GM19372 (cell line): ENCODE measurements at regions not wholly inside any gene's neighbourhood (a gene's known extent, or its start where the extent isn't known, plus 50 kb on each side); places are given as distances from the start of the nearest gene placed in this dataset.

Experiments
- ATAC-seq: cut with Tn5 transposase; IDR thresholded peaks from one replicate; pipeline ENCODE4 v1.9.1; 2021; ENCODE audit warnings: mild to moderate bottlenecking, low read depth, moderate library complexity; ENCODE audit not compliant: unreplicated experiment

- peak; percentile 87 for ATAC-seq
Observed at GRCh38 chr6:164927288-164928056, 381.9 kb downstream of the C6orf118 start.

DNA sequence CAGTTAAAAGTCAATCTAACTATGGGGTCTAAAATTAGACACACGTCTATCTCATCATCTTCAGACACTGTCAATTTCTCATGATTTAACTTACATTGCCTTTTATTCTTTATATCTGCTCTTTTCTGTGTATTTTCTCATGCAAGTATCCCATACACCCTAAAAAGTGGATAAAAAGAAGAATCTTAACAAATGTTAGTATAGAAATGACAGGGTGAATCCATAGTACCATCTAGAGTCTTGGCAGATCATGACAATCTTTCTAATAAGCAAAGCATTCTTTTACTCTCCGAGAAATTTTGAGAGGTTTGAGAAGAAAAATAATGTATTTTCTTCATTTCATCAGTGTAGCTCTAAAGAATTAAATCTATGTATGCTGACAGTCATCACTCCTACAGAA is 382.7 kb downstream of the C6orf118 start:
- ATAC-seq, result no peak

DNA sequence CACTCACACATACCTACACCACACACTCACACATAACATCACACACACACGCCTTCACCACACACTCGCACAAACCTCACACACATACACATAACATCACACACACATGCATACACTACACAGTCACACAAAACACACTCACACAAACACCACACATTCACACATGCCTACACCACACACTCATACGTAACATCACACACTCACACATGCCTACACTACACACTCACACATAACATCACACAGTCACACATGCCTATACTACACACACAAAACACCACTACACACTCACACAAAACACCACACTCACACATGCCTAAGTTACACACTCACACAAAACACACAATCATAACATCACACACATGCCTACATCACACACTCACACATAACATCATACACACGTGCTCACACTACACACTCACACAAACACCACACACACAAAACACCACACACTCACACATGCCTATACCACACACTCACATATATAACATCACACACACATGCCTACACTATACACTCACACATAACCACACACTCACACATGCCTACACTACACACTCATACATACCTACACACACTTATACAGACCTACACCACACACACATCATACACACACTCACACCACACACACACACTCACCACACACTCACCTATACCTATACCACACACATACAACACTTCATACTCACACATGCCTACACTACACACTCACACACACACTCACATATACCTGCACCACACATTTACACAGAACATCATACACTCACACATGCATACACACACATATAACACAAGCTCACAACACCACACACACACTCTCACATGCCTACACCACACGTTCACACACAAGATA is 383.5 kb downstream of the C6orf118 start:
- ATAC-seq, result no peak

- no peak for ATAC-seq
Observed at GRCh38 chr6:164924674-164925073, 384.7 kb downstream of the C6orf118 start.

DNA sequence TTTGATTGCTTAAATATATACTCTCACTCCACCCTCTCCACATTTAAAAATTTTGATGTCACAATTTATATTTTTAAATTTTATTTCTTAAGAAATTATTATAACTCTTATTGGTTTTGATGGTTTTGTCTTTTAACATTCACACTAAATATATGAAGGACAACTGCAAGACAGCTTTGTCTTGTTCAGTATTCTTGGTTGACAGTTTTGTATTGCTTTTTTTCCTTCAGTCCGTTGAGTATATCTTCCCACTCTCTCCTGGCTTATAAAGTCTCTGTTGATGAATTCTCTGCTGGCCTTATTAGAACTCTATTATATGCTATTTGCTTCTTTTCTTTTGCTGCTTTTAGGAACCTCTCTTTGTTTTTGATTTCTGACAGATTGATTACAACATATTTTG is 392.2 kb downstream of the C6orf118 start:
- no peak for ATAC-seq

- ATAC-seq, result no peak
Observed at GRCh38 chr6:164916087-164916486, 393.3 kb downstream of the C6orf118 start.

- no peak for ATAC-seq
Observed at GRCh38 chr6:164911873-164912580, 397.4 kb downstream of the C6orf118 start.

GRCh38 chr6:164911151-164911550 is 398.3 kb downstream of the C6orf118 start:
- ATAC-seq, result no peak

DNA sequence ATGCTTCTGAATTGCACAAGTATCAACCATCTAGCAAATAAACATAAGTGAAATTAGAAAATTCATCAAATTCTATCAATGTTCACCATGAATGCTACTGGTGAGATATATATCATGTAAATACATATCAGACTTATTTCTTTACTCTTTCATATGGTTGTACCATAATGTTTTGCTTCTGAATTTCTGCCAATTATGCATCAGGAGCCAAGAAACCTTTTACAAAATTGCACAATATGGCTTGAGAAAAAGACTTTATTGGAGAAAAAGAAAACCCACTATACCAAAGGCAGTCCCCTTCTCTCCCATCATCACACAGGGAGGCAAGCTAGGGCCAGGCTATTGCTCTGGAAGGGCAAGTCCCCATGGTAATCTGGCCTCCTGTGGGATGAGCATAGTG is 402.6 kb downstream of the C6orf118 start:
- ATAC-seq, result no peak

DNA sequence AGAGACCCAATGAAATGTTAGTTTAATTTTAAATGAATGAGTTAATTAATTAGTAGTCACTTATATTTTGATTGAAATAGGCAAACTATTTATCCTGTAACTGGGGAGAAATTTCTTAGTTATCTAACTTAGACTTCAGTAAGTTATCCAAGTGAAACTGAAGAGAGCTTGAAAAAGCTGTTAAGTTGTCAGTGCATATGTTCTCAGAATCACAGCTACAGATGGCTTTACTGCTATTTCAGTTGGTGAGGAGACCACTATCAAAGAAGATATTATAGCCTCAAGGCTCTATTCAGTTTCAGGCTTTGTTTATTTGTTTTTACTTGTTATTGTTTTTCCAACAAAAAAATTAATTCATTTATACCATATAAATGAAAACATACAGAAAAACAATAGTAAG is 404.1 kb downstream of the C6orf118 start:
- no peak for ATAC-seq

GRCh38 chr6:164898412-164898811 is 411.0 kb downstream of the C6orf118 start:
- ATAC-seq, result no peak

DNA sequence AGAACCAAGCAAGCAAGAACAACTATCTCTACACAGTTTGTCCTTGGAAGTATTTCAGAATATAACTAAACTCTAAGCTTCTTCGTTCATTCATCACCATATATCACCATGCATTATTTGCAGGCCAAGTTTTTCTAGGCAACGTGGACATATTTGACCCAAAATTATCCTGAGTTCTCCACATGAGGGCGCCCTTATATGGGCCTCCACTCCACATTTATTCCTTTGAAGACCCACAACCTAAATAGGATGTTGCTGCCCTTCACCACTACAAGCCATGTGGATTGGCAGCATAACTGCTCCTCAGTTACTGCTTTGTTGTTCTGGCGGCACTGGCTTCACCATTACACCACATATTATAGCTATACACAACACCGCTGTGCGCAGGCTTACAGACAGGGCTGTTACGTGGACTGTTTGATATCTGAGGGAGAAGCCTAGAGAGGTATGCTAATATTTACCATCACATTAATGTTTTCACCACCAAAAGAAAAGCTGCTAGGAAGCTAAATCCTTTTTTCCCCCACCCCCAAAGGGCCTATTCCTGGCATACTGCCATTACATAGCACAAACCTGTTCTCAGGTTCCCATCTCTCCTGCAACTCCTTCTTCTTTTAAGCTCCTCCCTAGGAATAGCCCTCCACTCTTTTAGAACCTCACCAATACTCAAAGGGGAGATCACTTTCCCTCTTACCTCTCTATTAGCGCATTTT is 411.7 kb downstream of the C6orf118 start:
- no peak for ATAC-seq

- ATAC-seq, result no peak
Observed at GRCh38 chr6:164889980-164890379, 419.4 kb downstream of the C6orf118 start.

DNA sequence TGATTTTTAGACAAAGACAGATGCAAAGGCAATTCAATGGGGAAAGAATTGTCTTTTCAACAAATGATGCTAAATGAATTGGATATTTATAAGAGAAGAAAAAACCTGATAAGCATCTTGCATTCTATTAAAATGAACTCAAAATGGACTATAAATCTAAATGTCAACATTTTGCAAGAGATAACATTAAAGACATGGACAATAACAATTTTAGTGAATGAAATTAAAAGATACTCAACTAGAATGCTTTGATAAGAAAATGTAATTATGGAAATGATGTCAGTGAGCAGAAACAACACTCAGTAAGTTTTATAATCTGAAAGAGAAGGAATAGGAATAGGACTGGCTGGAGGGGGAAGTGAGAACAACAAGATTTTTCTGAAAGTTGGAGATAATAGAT is 421.7 kb downstream of the C6orf118 start:
- ATAC-seq, result no peak

DNA sequence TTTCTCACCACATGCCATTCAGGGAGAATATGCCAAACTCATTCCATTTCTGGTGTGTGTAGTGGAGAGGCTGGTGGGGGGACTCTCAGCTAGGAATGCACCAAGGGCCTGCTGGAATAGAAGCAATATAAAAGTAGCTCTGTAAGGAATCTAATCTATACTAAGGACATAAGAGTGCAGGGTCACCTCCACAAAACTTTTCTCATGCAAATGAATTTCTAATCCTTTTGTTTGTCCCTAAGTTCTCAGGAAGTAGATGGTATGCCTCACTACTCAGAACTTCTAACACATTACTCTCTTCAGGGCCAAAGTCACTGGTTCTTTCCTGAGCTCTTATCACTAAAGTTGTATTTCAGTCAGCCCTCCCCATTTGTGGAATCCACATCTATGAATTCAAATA is 427.2 kb downstream of the C6orf118 start:
- no peak for ATAC-seq

- no peak for ATAC-seq
Observed at GRCh38 chr6:164871783-164872182, 437.6 kb downstream of the C6orf118 start.

- no peak for ATAC-seq
Observed at GRCh38 chr6:164870164-164870563, 439.2 kb downstream of the C6orf118 start.

GRCh38 chr6:164861967-164862366 is 447.4 kb downstream of the C6orf118 start:
- ATAC-seq, result no peak

- no peak for ATAC-seq
Observed at GRCh38 chr6:164859816-164860215, 449.6 kb downstream of the C6orf118 start.

- ATAC-seq, result no peak
Observed at GRCh38 chr6:164856138-164856537, 453.3 kb downstream of the C6orf118 start.

DNA sequence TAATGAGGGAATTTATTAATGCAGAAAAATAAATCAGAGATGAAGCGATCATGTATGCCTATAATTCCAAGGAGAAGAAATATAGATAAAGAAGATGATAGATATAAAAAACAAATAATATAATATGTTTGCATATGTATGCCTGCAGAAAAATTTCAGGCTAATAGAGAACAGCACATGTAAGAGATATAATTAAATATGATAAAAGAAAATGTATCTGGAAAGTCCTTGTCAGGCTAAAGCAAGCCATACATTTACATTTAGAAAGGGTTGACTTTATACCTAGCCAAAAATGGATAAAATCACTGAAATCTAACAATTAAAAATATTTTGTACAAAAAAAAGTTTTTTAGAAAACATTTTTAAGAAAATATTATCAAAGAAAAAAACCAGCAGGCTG is 454.1 kb downstream of the C6orf118 start:
- ATAC-seq, result no peak
